ENCODE measurements at regions not wholly inside any gene's neighbourhood (a gene's known extent, or its start where the extent isn't known, plus 50 kb on each side); places are given as distances from the start of the nearest gene placed in this dataset.

- Histone ChIP-seq H3K9me3 (ENCODE audit: control insufficient read depth, insufficient read depth, low read length) (peaks cover 3% of the 10 kb centered on the region), H3K23ac (ENCODE audit: low read depth, low read length) (no peak overlapping the region), H3K27ac (ENCODE audit: insufficient read depth, low read length) (no peak overlapping the region), H2AK9ac (replicated peaks; ENCODE audit: low read depth, low read length, poor library complexity) (no peak overlapping the region), H2BK15ac (ENCODE audit: low read depth, low read length) (no peak overlapping the region), H3K79me1 (ENCODE audit: low read depth in 1 of 2, low read length in 2 of 2) (no peaks in the 10 kb centered on the region), H3K4me1 (ENCODE audit: control insufficient read depth, insufficient read depth, low read length) (no peaks in the 10 kb centered on the region), H3K14ac (replicated peaks; ENCODE audit: low read depth, low read length) (no peak overlapping the region), H2BK20ac (ENCODE audit: low read depth, low read length) (no peak overlapping the region), H2BK5ac (ENCODE audit: low read depth, low read length, poor library complexity, severe bottlenecking) (no peak overlapping the region), H4K5ac (ENCODE audit: low read depth, low read length) (no peak overlapping the region), H4K91ac (ENCODE audit: insufficient read depth, low read depth, low read length) (no peak overlapping the region), H3K27me3 (ENCODE audit: control insufficient read depth, insufficient read depth, low read length) (no peaks in the 10 kb centered on the region), H3K9ac (ENCODE audit: low read depth, low read length) (no peak overlapping the region), H3K9me1 (ENCODE audit: insufficient read depth, low read length) (no peaks in the 10 kb centered on the region), H2BK120ac (ENCODE audit: low read depth, low read length) (no peak overlapping the region), H3K56ac (ENCODE audit: extremely low read depth, insufficient read depth, low read length) (no peak overlapping the region), H3K18ac (ENCODE audit: low read depth, low read length) (no peak overlapping the region), H3K4me2 (ENCODE audit: low read depth, low read length) (no peak overlapping the region), H2AK5ac (ENCODE audit: low read depth, low read length) (no peak overlapping the region), H3K4ac (ENCODE audit: low read depth, low read length) (no peak overlapping the region), H4K8ac (ENCODE audit: low read depth in 2 of 2, low read length in 2 of 2) (no peak overlapping the region), H4K20me1 (ENCODE audit: insufficient read depth, low read length) (no peaks in the 10 kb centered on the region), H3K4me3 (ENCODE audit: insufficient read depth, low read depth, low read length) (no peak overlapping the region), H3K36me3 (ENCODE audit: control insufficient read depth, insufficient read depth, low read length) (no peaks in the 10 kb centered on the region), H2AFZ (replicated peaks; ENCODE audit: low read length, poor library complexity) (no peak overlapping the region)
- WGBS, 2 experiments (ENCODE audit: extremely low coverage in 2 of 2, insufficient read length in 1 of 2), result no CpG with 5 or more reads among the region's 1 CpG
- BruUV-seq (replicated peaks), result no TSS peak
- intact Hi-C loops (cut with micrococcal nuclease) (no loop called here), in situ Hi-C loops (cut with MboI; ENCODE audit: low sequenced_read_pairs) (no loop called here), dilution Hi-C loops (cut with HindIII; ENCODE audit: low sequenced_read_pairs, unreplicated experiment) (no loop called here)
- TF ChIP-seq RFX5 (IDR thresholded peaks at IDR 0.05; ENCODE audit: low read depth, low read length) (no peak), RCOR1 (IDR thresholded peaks at IDR 0.05; ENCODE audit: insufficient replicate concordance, low read length) (no peak), SMC3 (IDR thresholded peaks at IDR 0.05; ENCODE audit: low read depth, low read length) (no peak), RAD21 (IDR thresholded peaks at IDR 0.05; ENCODE audit: low read length) (no peak), FOS (IDR thresholded peaks at IDR 0.05; ENCODE audit: low read depth, low read length) (no peak), NFE2L2 (IDR thresholded peaks at IDR 0.05; ENCODE audit: low read depth, low read length) (no peak), POLR2A (IDR thresholded peaks at IDR 0.05; ENCODE audit: low read depth, low read length) (no peak)
- TF ChIP-seq, protein P1, sequence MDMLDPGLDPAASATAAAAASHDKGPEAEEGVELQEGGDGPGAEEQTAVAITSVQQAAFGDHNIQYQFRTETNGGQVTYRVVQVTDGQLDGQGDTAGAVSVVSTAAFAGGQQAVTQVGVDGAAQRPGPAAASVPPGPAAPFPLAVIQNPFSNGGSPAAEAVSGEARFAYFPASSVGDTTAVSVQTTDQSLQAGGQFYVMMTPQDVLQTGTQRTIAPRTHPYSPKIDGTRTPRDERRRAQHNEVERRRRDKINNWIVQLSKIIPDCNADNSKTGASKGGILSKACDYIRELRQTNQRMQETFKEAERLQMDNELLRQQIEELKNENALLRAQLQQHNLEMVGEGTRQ (IDR thresholded peaks at IDR 0.05; ENCODE audit: low read depth, low read length), result no peak
- TF ChIP-seq, protein P2, sequence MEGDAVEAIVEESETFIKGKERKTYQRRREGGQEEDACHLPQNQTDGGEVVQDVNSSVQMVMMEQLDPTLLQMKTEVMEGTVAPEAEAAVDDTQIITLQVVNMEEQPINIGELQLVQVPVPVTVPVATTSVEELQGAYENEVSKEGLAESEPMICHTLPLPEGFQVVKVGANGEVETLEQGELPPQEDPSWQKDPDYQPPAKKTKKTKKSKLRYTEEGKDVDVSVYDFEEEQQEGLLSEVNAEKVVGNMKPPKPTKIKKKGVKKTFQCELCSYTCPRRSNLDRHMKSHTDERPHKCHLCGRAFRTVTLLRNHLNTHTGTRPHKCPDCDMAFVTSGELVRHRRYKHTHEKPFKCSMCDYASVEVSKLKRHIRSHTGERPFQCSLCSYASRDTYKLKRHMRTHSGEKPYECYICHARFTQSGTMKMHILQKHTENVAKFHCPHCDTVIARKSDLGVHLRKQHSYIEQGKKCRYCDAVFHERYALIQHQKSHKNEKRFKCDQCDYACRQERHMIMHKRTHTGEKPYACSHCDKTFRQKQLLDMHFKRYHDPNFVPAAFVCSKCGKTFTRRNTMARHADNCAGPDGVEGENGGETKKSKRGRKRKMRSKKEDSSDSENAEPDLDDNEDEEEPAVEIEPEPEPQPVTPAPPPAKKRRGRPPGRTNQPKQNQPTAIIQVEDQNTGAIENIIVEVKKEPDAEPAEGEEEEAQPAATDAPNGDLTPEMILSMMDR (conservative IDR thresholded peaks at IDR 0.05; ENCODE audit: low read depth, low read length), result no peak
- ChIA-PET POLR2A (ENCODE audit: unreplicated experiment) (no interaction called here), CTCF (no interaction called here)
- no peak for DNase-seq
- ATAC-seq (ENCODE audit: low read depth), result no peak
These were observed 573.8 kb downstream of the POM121L12 start for GRCh38 chr7:53609185-53609584.
